H9 (cell line): ENCODE measurements at regions not wholly inside any gene's neighbourhood (a gene's known extent, or its start where the extent isn't known, plus 50 kb on each side); places are given as distances from the start of the nearest gene placed in this dataset.

Source experiments
- DNase-seq: peaks from one replicate; pipeline ENCODE4 v3.0.0-alpha.2; 2017
- H2AFZ ChIP-seq: one replicate; pipeline ENCODE4 v1.6.1; 2013; ENCODE audit warnings: mild to moderate bottlenecking, low read length, control low read depth, moderate library complexity
- H2AK5ac ChIP-seq: 2 replicates; pipeline ENCODE4 v1.6.1; 2013; ENCODE audit warnings: low read length, control low read depth, mixed read lengths; ENCODE audit not compliant: insufficient read length
- H2BK120ac ChIP-seq: one replicate; pipeline ENCODE4 v1.6.1; 2013; ENCODE audit warnings: low read depth, mild to moderate bottlenecking, low read length, control low read depth, inconsistent platforms; ENCODE audit not compliant: poor library complexity, severe bottlenecking
- H2BK12ac ChIP-seq: 2 replicates; pipeline ENCODE4 v1.6.1; 2013; ENCODE audit warnings: low read length, control low read depth, mixed read lengths, low read depth; ENCODE audit not compliant: insufficient read length
- H2BK15ac ChIP-seq: 2 replicates; pipeline ENCODE4 v1.6.1; 2013; ENCODE audit warnings: low read depth, low read length, control low read depth
- H2BK20ac ChIP-seq: one replicate; pipeline ENCODE4 v1.6.1; 2013; ENCODE audit warnings: low read depth, mild to moderate bottlenecking, low read length, control low read depth, inconsistent platforms; ENCODE audit not compliant: poor library complexity, severe bottlenecking
- H2BK5ac ChIP-seq: 2 replicates; pipeline ENCODE4 v1.6.1; 2013; ENCODE audit warnings: low read length, control low read depth, mixed read lengths; ENCODE audit not compliant: insufficient read length
- H3K14ac ChIP-seq: 2 replicates; pipeline ENCODE4 v1.6.1; 2013; ENCODE audit warnings: low read length, control low read depth; ENCODE audit not compliant: insufficient read depth
- H3K18ac ChIP-seq: 2 replicates; pipeline ENCODE4 v1.6.1; 2013; ENCODE audit warnings: low read depth, mild to moderate bottlenecking, mixed read lengths, low read length, control low read depth; ENCODE audit not compliant: insufficient read length
- H3K23ac ChIP-seq: 2 replicates; pipeline ENCODE4 v1.6.1; 2013; ENCODE audit warnings: low read length, control low read depth, mixed read lengths, low read depth; ENCODE audit not compliant: insufficient read length
- H3K23me2 ChIP-seq: 2 replicates; pipeline ENCODE4 v1.6.1; 2013; ENCODE audit warnings: low read depth, mild to moderate bottlenecking, mixed read lengths, low read length, control low read depth; ENCODE audit not compliant: insufficient read length, poor library complexity, severe bottlenecking
- H3K27ac ChIP-seq: 2 replicates; pipeline ENCODE4 v1.5.1; 2013; ENCODE audit warnings: low read length, control low read depth, mixed read lengths, low read depth; ENCODE audit not compliant: insufficient read length
- H3K27me3 ChIP-seq: 2 replicates; pipeline ENCODE4 v1.6.1; 2013; ENCODE audit warnings: low read length, control low read depth, inconsistent platforms; ENCODE audit not compliant: insufficient read depth
- H3K4ac ChIP-seq: 2 replicates; pipeline ENCODE4 v1.6.1; 2013; ENCODE audit warnings: low read depth, mild to moderate bottlenecking, control low read depth, inconsistent platforms, low read length, moderate library complexity
- H3K4me1 ChIP-seq: 2 replicates; pipeline ENCODE4 v1.6.1; 2013; ENCODE audit warnings: low read length, control low read depth, inconsistent platforms; ENCODE audit not compliant: insufficient read depth
- H3K4me2 ChIP-seq: 2 replicates; pipeline ENCODE4 v1.6.1; 2013; ENCODE audit warnings: low read length, control low read depth, mixed read lengths; ENCODE audit not compliant: insufficient read length, insufficient read depth
- H3K56ac ChIP-seq: 2 replicates; pipeline ENCODE4 v1.6.1; 2013; ENCODE audit warnings: low read depth, mild to moderate bottlenecking, mixed read lengths, low read length, control low read depth; ENCODE audit not compliant: insufficient read length
- H3K79me1 ChIP-seq: 2 replicates; pipeline ENCODE4 v1.6.1; 2013; ENCODE audit warnings: low read depth, mild to moderate bottlenecking, moderate library complexity, low read length, control low read depth, inconsistent platforms; ENCODE audit not compliant: insufficient read depth, poor library complexity, severe bottlenecking
- H3K79me2 ChIP-seq: 2 replicates; pipeline ENCODE4 v1.6.1; 2013; ENCODE audit warnings: low read length, control low read depth, inconsistent platforms; ENCODE audit not compliant: insufficient read depth
- H3K9ac ChIP-seq: 2 replicates; pipeline ENCODE4 v1.6.1; 2013; ENCODE audit warnings: low read length, control low read depth, mixed read lengths; ENCODE audit not compliant: insufficient read length; ENCODE audit errors: extremely low read depth
- H3K9me3 ChIP-seq: one replicate; pipeline ENCODE4 v1.6.1; 2013; ENCODE audit warnings: low read depth, low read length, inconsistent platforms; ENCODE audit not compliant: control insufficient read depth
- H3T11ph ChIP-seq: one replicate; pipeline ENCODE4 v1.6.1; 2013; ENCODE audit warnings: mild to moderate bottlenecking, low read length, control low read depth, inconsistent platforms
- H4K20me1 ChIP-seq: one replicate; pipeline ENCODE4 v1.6.1; 2013; ENCODE audit not compliant: control insufficient read depth, insufficient read length, insufficient read depth
- H4K5ac ChIP-seq: 2 replicates; pipeline ENCODE4 v1.6.1; 2013; ENCODE audit warnings: low read depth, mild to moderate bottlenecking, mixed read lengths, low read length, control low read depth; ENCODE audit not compliant: insufficient read length
- H4K8ac ChIP-seq: replicated peaks from 2 replicates; pipeline ENCODE4 v1.6.1; 2013; ENCODE audit warnings: low read length, control low read depth, mixed read lengths, low read depth; ENCODE audit not compliant: insufficient read length
- H4K91ac ChIP-seq: 2 replicates; pipeline ENCODE4 v1.6.1; 2013; ENCODE audit warnings: low read depth, mild to moderate bottlenecking, moderate library complexity, mixed read lengths, low read length, control low read depth; ENCODE audit not compliant: insufficient read length
- H3K27ac Mint-ChIP-seq, 3 experiments: 2 replicates in 2 of 3; 3 replicates in 1 of 3; pipeline ENCODE4 v1.8.0; 2020 to 2021; ENCODE audit warnings: mixed read lengths in 3 of 3, mild to moderate bottlenecking in 1 of 3, moderate library complexity in 1 of 3
- H3K27me3 Mint-ChIP-seq: 2 replicates; pipeline ENCODE4 v1.8.0; 2021; ENCODE audit warnings: low read depth, mild to moderate bottlenecking, moderate library complexity, mixed read lengths
- H3K36me3 Mint-ChIP-seq, 3 experiments: 2 replicates in 2 of 3; 3 replicates in 1 of 3; pipeline ENCODE4 v1.8.0; 2020 to 2021; ENCODE audit warnings: low read depth in 3 of 3, mixed read lengths in 3 of 3; ENCODE audit not compliant: insufficient read depth in 1 of 3
- H3K4me1 Mint-ChIP-seq, 2 experiments: 2 replicates each; pipeline ENCODE4 v1.8.0; 2020; ENCODE audit warnings: mixed read lengths in 2 of 2
- H3K4me3 Mint-ChIP-seq, 2 experiments: 2 replicates in 1 of 2; 3 replicates in 1 of 2; pipeline ENCODE4 v1.8.0; 2020 to 2021; ENCODE audit warnings: mild to moderate bottlenecking in 2 of 2, mixed read lengths in 2 of 2, moderate library complexity in 1 of 2
- H3K9me3 Mint-ChIP-seq, 2 experiments: 2 replicates in 1 of 2; 3 replicates in 1 of 2; pipeline ENCODE4 v1.8.0; 2020; ENCODE audit warnings: mild to moderate bottlenecking in 2 of 2, mixed read lengths in 2 of 2, moderate library complexity in 1 of 2
- CTCF ChIP-seq: fragments of 200-600 bp; sonication (generic); conservative IDR thresholded peaks from 3 replicates; pipeline ENCODE4 v1.8.0; 2021; ENCODE audit warnings: antibody characterized with exemption, mild to moderate bottlenecking
- WGBS: extraction: QIAGEN DNeasy Blood & Tissue Kit; methylation state at CpG from one replicate; pipeline ENCODE4 v1.1.7; 2013; ENCODE audit warnings: missing lambda C conversion rate, low lambda C conversion rate, mixed read lengths; ENCODE audit not compliant: insufficient read length; ENCODE audit errors: extremely low coverage; 5-methylcytosine and 5-hydroxymethylcytosine counted together

DNA sequence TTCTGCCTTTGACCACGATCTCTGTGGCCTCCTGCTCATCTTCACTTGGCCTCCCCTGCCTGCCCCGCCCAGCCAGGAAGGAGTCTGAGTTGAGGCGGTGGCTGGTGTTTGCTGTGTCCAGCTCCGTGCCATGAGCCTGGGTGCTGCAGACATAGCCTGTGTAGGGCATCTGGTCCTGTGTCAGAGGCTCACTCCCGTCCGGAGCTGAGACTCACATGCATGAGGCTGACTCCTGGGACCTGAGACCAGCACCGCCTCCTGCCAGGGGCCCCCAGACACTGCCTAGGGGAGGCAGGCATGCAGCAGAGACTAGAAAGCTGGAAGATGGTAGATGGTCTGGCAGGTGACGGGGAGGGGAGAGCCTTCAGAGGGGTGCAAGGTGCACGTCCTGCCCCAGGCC is 52.2 kb upstream of the TTC34 start:
- H3K79me2 ChIP-seq, result no peaks in the 10 kb centered on the region
- H4K8ac ChIP-seq, result no peak overlapping the region
- H3K23me2 ChIP-seq, result no peaks in the 10 kb centered on the region
- H4K20me1 ChIP-seq, result no peaks in the 10 kb centered on the region
- Mint-ChIP-seq H3K4me1 (no peaks in the 10 kb centered on the region), H3K36me3 (peaks cover 1 to 42% (median 7%) of the 10 kb centered on the region in 3 experiments; a peak in 5 of 7 replicates), H3K4me3 (no peak overlapping the region), H3K9me3 (peaks cover 14 to 87% of the 10 kb centered on the region in 2 experiments), H3K27ac (no peak overlapping the region), H3K27me3 (peaks cover 11% of the 10 kb centered on the region)
- no CpG with 5 or more reads among the region's 9 CpGs for WGBS
- H3T11ph ChIP-seq, result no peak overlapping the region
- no peak overlapping the region for H4K91ac ChIP-seq
- no peak overlapping the region for H3K9ac ChIP-seq
- H3K56ac ChIP-seq, result no peak overlapping the region
- no peak overlapping the region for H2BK15ac ChIP-seq
- H3K4ac ChIP-seq, result no peak overlapping the region
- H3K9me3 ChIP-seq, result peaks cover 96% of the 10 kb centered on the region
- H2BK20ac ChIP-seq, result no peak overlapping the region
- no peak overlapping the region for H4K5ac ChIP-seq
- no peaks in the 10 kb centered on the region for H3K27me3 ChIP-seq
- H3K79me1 ChIP-seq, result no peaks in the 10 kb centered on the region
- no peak overlapping the region for H3K4me2 ChIP-seq
- no peak overlapping the region for H2AFZ ChIP-seq
- no peak overlapping the region for H2BK5ac ChIP-seq
- no peak overlapping the region for H2AK5ac ChIP-seq
- TF ChIP-seq CTCF, result no peak
- DNase-seq, result no peak
- no peak overlapping the region for H2BK120ac ChIP-seq
- no peak overlapping the region for H3K27ac ChIP-seq
- H2BK12ac ChIP-seq, result no peak overlapping the region
- H3K4me1 ChIP-seq, result no peaks in the 10 kb centered on the region
- no peak overlapping the region for H3K23ac ChIP-seq
- H3K14ac ChIP-seq, result no peak overlapping the region
- H3K18ac ChIP-seq, result no peak overlapping the region
